HepG2 (cell line): ENCODE measurements at regions not wholly inside any gene's neighbourhood (a gene's known extent, or its start where the extent isn't known, plus 50 kb on each side); places are given as distances from the start of the nearest gene placed in this dataset.

ENCODE experiments used
- ATAC-seq: fragments of 200-7000 bp; cut with Tn5 transposase; 3 replicates; pipeline ENCODE4 v1.9.1; 2020; ENCODE audit warnings: mild to moderate bottlenecking, moderate library complexity
- BruUV-seq: library from RNA; stranded (reverse); fragments of 400-500 nt; replicated peaks from 2 replicates; lab custom pipeline; 2021; lab: Mats Ljungman, UMichigan
- CTCF ChIA-PET: fragments of 300-600 bp; formaldehyde crosslinking; extraction: SDS; loops from one replicate; lab custom pipeline; 2021; ENCODE audit warnings: low total read pairs, inconsistent platforms, low intra/inter-chr PET ratio; lab: Yijun Ruan, JAX
- POLR2A ChIA-PET: fragments of 350-600 bp; sonication (Branson Sonifier 250); formaldehyde crosslinking; loops from one replicate; lab custom pipeline; 2020; ENCODE audit warnings: antibody characterized with exemption, inconsistent platforms; lab: Yijun Ruan, JAX
- DNase-seq: peaks from one replicate; pipeline ENCODE4 v3.0.0-alpha.2; 2015; ENCODE audit warnings: low spot score
- FAIRE-seq: peaks from 3 replicates; lab custom pipeline; 2011; peaks lifted over from hg19 to GRCh38; lab: Jason Lieb, UNC
- H2AFZ ChIP-seq: one replicate; pipeline ENCODE4 v1.6.1; 2011; ENCODE audit warnings: low read length, inconsistent platforms
- H3K27ac ChIP-seq: fragments of 300-600 bp; 3 replicates; pipeline ENCODE4 v1.8.0; 2011; ENCODE audit warnings: mixed run types, mild to moderate bottlenecking, mixed read lengths, low read length, inconsistent platforms; ENCODE audit not compliant: insufficient read depth; ENCODE audit errors: extremely low read length
- H3K27me3 ChIP-seq, 2 experiments: fragments of 200-600 bp in 1 of 2; 2 replicates in 1 of 2; 3 replicates in 1 of 2; pipeline versions ENCODE4 v1.6.0 to v1.8.0; 2011; ENCODE audit warnings: low read length in 2 of 2, mild to moderate bottlenecking in 2 of 2, moderate library complexity in 2 of 2, inconsistent platforms in 1 of 2; ENCODE audit not compliant: insufficient read depth in 2 of 2, control insufficient read depth in 1 of 2
- H3K36me3 ChIP-seq, 2 experiments: fragments of 200-600 bp in 1 of 2; replicated peaks in 1 of 2; 2 replicates in 1 of 2; 3 replicates in 1 of 2; pipeline versions ENCODE4 v1.5.1 to v1.8.0; 2011; ENCODE audit warnings: low read length in 2 of 2, inconsistent platforms in 1 of 2; ENCODE audit not compliant: insufficient read depth in 2 of 2, control insufficient read depth in 1 of 2
- H3K4me1 ChIP-seq: 2 replicates; pipeline ENCODE4 v1.5.1; 2012; ENCODE audit warnings: low read length, inconsistent platforms; ENCODE audit not compliant: insufficient read depth
- H3K4me2 ChIP-seq: 2 replicates; pipeline ENCODE4 v1.6.0; 2011; ENCODE audit warnings: low read depth, low read length, inconsistent platforms
- H3K4me3 ChIP-seq, 3 experiments: fragments of 200-600 bp in 1 of 3; sonication (generic), shearing (Covaris generic) in 1 of 3; replicated peaks in 1 of 3; 2 replicates each; pipeline ENCODE4 v1.5.1; 2011 to 2016; ENCODE audit warnings: low read length in 3 of 3, inconsistent platforms in 2 of 3, low read depth in 2 of 3, mild to moderate bottlenecking in 2 of 3, control low read depth in 1 of 3, mixed read lengths in 1 of 3; ENCODE audit not compliant: insufficient read depth in 1 of 3
- H3K79me2 ChIP-seq: one replicate; pipeline ENCODE4 v1.6.1; 2011; ENCODE audit warnings: low read length, inconsistent platforms; ENCODE audit not compliant: insufficient read depth
- H3K9ac ChIP-seq: 2 replicates; pipeline ENCODE4 v1.6.0; 2011; ENCODE audit warnings: mild to moderate bottlenecking, low read depth, low read length, inconsistent platforms; ENCODE audit not compliant: insufficient read depth
- H3K9me3 ChIP-seq: 2 replicates; pipeline ENCODE4 v1.5.1; 2012; ENCODE audit warnings: mild to moderate bottlenecking, low read length
- H4K20me1 ChIP-seq: 2 replicates; pipeline ENCODE4 v1.6.0; 2011; ENCODE audit warnings: inconsistent platforms, mild to moderate bottlenecking, low read length, moderate library complexity; ENCODE audit not compliant: insufficient read depth
- CCDC6 ChIP-seq: sonication (generic); formaldehyde crosslinking; IDR thresholded peaks from 2 replicates; pipeline ENCODE4 v1.8.1; 2022; ENCODE audit warnings: mild to moderate bottlenecking, missing genetic modification reagents, moderate library complexity
- CEBPB ChIP-seq: IDR thresholded peaks from 2 replicates; pipeline ENCODE4 v1.6.1; 2011; ENCODE audit warnings: low read depth, low read length, improper control_type of control experiment, borderline replicate concordance
- HIVEP1 ChIP-seq: sonication (generic); formaldehyde crosslinking; IDR thresholded peaks from 2 replicates; pipeline ENCODE4 v1.4.0; 2020; ENCODE audit warnings: mild to moderate bottlenecking, missing genetic modification reagents
- MED13 ChIP-seq: sonication (generic); formaldehyde crosslinking; IDR thresholded peaks from 2 replicates; pipeline ENCODE4 v1.5.0; 2020; ENCODE audit warnings: missing genetic modification reagents
- MZF1 ChIP-seq: sonication (generic); formaldehyde crosslinking; IDR thresholded peaks from 2 replicates; pipeline ENCODE4 v1.8.1; 2023; ENCODE audit warnings: mild to moderate bottlenecking, missing genetic modification reagents, borderline replicate concordance
- PLSCR1 ChIP-seq: sonication (generic); formaldehyde crosslinking; IDR thresholded peaks from 2 replicates; pipeline ENCODE4 v1.5.0; 2020; ENCODE audit warnings: missing genetic modification reagents, mild to moderate bottlenecking, borderline replicate concordance
- SMAD1 ChIP-seq: sonication (generic); formaldehyde crosslinking; IDR thresholded peaks from 2 replicates; pipeline ENCODE4 v1.4.0; 2020; ENCODE audit warnings: missing genetic modification reagents, low read depth, mild to moderate bottlenecking, borderline replicate concordance
- SUZ12 ChIP-seq: fragments of 150-350 bp; IDR thresholded peaks from 2 replicates; pipeline ENCODE4 v1.6.1; 2014; ENCODE audit warnings: low read depth, low read length
- TOE1 ChIP-seq: sonication (generic); formaldehyde crosslinking; IDR thresholded peaks from 2 replicates; pipeline ENCODE4 v1.4.0; 2020; ENCODE audit warnings: mild to moderate bottlenecking, missing genetic modification reagents
- ZFP37 ChIP-seq: sonication (generic); formaldehyde crosslinking; IDR thresholded peaks from 2 replicates; pipeline ENCODE4 v1.4.0; 2020; ENCODE audit warnings: missing genetic modification reagents, borderline replicate concordance
- ZFYVE20 ChIP-seq: sonication (generic); formaldehyde crosslinking; IDR thresholded peaks from 2 replicates; pipeline ENCODE4 v1.8.0; 2023; ENCODE audit warnings: low read depth, mild to moderate bottlenecking, moderate library complexity, missing genetic modification reagents, borderline replicate concordance
- ZNF20 ChIP-seq: sonication (generic); formaldehyde crosslinking; IDR thresholded peaks from 2 replicates; pipeline ENCODE4 v1.4.0; 2020; ENCODE audit warnings: mild to moderate bottlenecking, moderate library complexity, missing genetic modification reagents
- ZNF224 ChIP-seq: sonication (generic); formaldehyde crosslinking; IDR thresholded peaks from 2 replicates; pipeline ENCODE4 v1.5.0; 2020; ENCODE audit warnings: mild to moderate bottlenecking, missing genetic modification reagents
- ZNF230 ChIP-seq: sonication (generic); formaldehyde crosslinking; IDR thresholded peaks from 2 replicates; pipeline ENCODE4 v1.4.0; 2020; ENCODE audit warnings: mild to moderate bottlenecking, missing genetic modification reagents
- WGBS: methylation state at CpG from one replicate; pipeline ENCODE4 v1.1.6; 2017; ENCODE audit warnings: low lambda C conversion rate; 5-methylcytosine and 5-hydroxymethylcytosine counted together
- in situ Hi-C: cut with HindIII; loops from 2 replicates; pipeline ENCODE4 v1.10.0; 2017; ENCODE audit warnings: low pct_unique_long_range_greater_than_20kb; ENCODE audit not compliant: extremely low pct_ligation_motif_present
- intact Hi-C: fragments of 100-400 bp; cut with micrococcal nuclease; formaldehyde crosslinking; loops from one replicate; pipeline ENCODE4 v1.10.0; 2022; ENCODE audit not compliant: unreplicated experiment

DNA sequence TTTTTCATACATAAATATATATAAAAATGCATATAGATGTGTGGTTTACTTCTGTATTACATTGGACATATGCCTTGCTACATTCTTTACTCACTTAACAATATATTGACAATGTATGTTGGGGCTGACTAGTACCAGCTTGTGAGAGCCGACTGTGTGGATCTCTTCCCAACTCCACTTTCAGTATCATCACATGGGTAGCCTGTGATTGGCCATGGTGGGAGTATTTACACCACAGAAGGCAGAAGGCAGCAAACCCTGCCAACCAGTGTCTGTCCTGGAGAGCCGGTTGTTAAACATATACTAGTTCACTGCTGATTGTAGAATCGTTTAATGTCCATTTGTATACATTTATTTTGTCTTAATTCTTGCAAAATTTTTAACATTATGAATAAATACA, 638.7 kb downstream of the DHX35 start (continued):
- no peak for TF ChIP-seq MED13 (CRISPR knock-in tag)
- TF ChIP-seq CCDC6 (CRISPR knock-in tag), result no peak
- no peak for TF ChIP-seq TOE1 (CRISPR knock-in tag)
- no peak for TF ChIP-seq ZFP37 (CRISPR knock-in tag)
- TF ChIP-seq MZF1 (CRISPR knock-in tag), result no peak
- TF ChIP-seq PLSCR1 (CRISPR knock-in tag), result no peak
- TF ChIP-seq ZNF230 (CRISPR knock-in tag), result no peak
- TF ChIP-seq ZNF224 (CRISPR knock-in tag), result no peak
- no peak for TF ChIP-seq ZNF20 (CRISPR knock-in tag)
- no peak for TF ChIP-seq SMAD1
- TF ChIP-seq SUZ12, result no peak
- TF ChIP-seq HIVEP1 (CRISPR knock-in tag), result no peak

DNA sequence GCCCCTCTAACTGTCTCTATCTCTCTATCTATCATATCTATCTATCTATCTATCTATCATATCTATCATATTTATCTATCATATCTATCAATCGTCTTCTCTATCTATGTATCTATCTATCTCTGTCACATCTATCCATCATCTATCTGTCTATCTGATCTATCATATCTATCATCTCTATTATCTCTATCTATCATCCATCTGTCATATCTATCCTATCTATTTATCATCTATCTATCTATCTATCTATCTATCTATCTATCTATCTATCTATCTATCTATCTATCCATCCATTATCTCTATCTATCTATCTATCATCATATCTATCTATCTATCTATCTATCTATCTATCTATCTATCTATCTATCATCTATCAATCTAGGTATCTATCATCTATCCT, 638.0 kb downstream of the DHX35 start:
- in situ Hi-C loops, result no loop called here
- no peak for DNase-seq
- POLR2A ChIA-PET, result no interaction called here

More for the DNA sequence above, 638.0 kb downstream of the DHX35 start:
- no TSS peak for BruUV-seq
- no peak overlapping the region for H3K9ac ChIP-seq
- FAIRE-seq (no peak), ATAC-seq (no peak)
- no peaks in the 10 kb centered on the region for H3K79me2 ChIP-seq
- H3K4me1 ChIP-seq, result no peaks in the 10 kb centered on the region
- WGBS, result 0% methylated on average over 1 of the region's 1 CpG
- H3K27ac ChIP-seq, result no peak overlapping the region
- no peak for TF ChIP-seq ZFYVE20 (CRISPR knock-in tag)
- TF ChIP-seq CEBPB, result no peak
- H3K9me3 ChIP-seq, result peaks cover 56% of the 10 kb centered on the region
- no peak overlapping the region for H3K4me3 ChIP-seq
- CTCF ChIA-PET, result no interaction called here
- H3K27me3 ChIP-seq, result no peaks in the 10 kb centered on the region
- intact Hi-C loops, result loop anchor here (5.0 kb wide), 1 partner anchor 1677 kb away; no protein-coding TSS in a partner anchor
- no peak overlapping the region for H2AFZ ChIP-seq
- H3K36me3 ChIP-seq, result no peaks in the 10 kb centered on the region
- no peak overlapping the region for H3K4me2 ChIP-seq
- H4K20me1 ChIP-seq, result no peaks in the 10 kb centered on the region
